ENCODE measurements at regions not wholly inside any gene's neighbourhood (a gene's known extent, or its start where the extent isn't known, plus 50 kb on each side); places are given as distances from the start of the nearest gene placed in this dataset.
A peak's percentile ranks its signal among the peaks of the same experiment; 100 is the strongest.

GRCh38 chr12:127041985-127042625 lies 1224.9 kb upstream of the TMEM132C start (continued):
- TF ChIP-seq CBX5 (IDR thresholded peaks at IDR 0.05; ENCODE audit: low read depth) (0 out of 2 replicates have a peak, but pooled peaks have one; percentile 40), ETV6 (conservative IDR thresholded peaks at IDR 0.05 in 1 of 2, IDR thresholded peaks at IDR 0.05 in 1 of 2; ENCODE audit: borderline replicate concordance in 1 of 2, low read depth in 1 of 2) (peak in 1 of 2 experiments; percentile 86; a peak in 2 of 4 replicates), RELB (IDR thresholded peaks at IDR 0.05; ENCODE audit: low read depth) (peak; percentile 88), EED (IDR thresholded peaks at IDR 0.05; ENCODE audit: low read depth) (peak; percentile 86), NBN (IDR thresholded peaks at IDR 0.05) (peak; percentile 24; the same call in 1 of the 2 replicates), POLR2AphosphoS2 (IDR thresholded peaks at IDR 0.05; ENCODE audit: low read depth, low read length) (no peak), SKIL (IDR thresholded peaks at IDR 0.05; ENCODE audit: low read depth, poor library complexity, severe bottlenecking) (peak; percentile 73), HDAC2 (IDR thresholded peaks at IDR 0.05) (no peak), BHLHE40 (IDR thresholded peaks at IDR 0.05; ENCODE audit: borderline replicate concordance in 1 of 2, low read depth in 2 of 2, low read length in 1 of 2) (peak; percentile 37 to 60; a peak in 3 of 4 replicates), RUNX3 (IDR thresholded peaks at IDR 0.05; ENCODE audit: low read length) (peak; percentile 77), NR2F1 (conservative IDR thresholded peaks at IDR 0.05) (peak; percentile 34; the same call in 1 of the 2 replicates), SMARCA5 (IDR thresholded peaks at IDR 0.05) (no peak), NFIC (IDR thresholded peaks at IDR 0.05; ENCODE audit: low read depth, low read length) (peak; percentile 98), SRF (IDR thresholded peaks at IDR 0.05; ENCODE audit: low read depth in 2 of 2, low read length in 2 of 2) (0 out of 4 replicates have a peak, but pooled peaks of 1 of the 2 experiments have one; percentile 20), PAX5 (IDR thresholded peaks at IDR 0.05; ENCODE audit: borderline replicate concordance, low read depth, low read length) (peak; percentile 84), LARP7 (IDR thresholded peaks at IDR 0.05) (no peak), SP1 (IDR thresholded peaks at IDR 0.05; ENCODE audit: low read depth, low read length) (peak; percentile 50), MEF2B (IDR thresholded peaks at IDR 0.05; ENCODE audit: partially characterized antibody, poor library complexity, severe bottlenecking) (peak; percentile 98)
- TF ChIP-seq, protein P1, sequence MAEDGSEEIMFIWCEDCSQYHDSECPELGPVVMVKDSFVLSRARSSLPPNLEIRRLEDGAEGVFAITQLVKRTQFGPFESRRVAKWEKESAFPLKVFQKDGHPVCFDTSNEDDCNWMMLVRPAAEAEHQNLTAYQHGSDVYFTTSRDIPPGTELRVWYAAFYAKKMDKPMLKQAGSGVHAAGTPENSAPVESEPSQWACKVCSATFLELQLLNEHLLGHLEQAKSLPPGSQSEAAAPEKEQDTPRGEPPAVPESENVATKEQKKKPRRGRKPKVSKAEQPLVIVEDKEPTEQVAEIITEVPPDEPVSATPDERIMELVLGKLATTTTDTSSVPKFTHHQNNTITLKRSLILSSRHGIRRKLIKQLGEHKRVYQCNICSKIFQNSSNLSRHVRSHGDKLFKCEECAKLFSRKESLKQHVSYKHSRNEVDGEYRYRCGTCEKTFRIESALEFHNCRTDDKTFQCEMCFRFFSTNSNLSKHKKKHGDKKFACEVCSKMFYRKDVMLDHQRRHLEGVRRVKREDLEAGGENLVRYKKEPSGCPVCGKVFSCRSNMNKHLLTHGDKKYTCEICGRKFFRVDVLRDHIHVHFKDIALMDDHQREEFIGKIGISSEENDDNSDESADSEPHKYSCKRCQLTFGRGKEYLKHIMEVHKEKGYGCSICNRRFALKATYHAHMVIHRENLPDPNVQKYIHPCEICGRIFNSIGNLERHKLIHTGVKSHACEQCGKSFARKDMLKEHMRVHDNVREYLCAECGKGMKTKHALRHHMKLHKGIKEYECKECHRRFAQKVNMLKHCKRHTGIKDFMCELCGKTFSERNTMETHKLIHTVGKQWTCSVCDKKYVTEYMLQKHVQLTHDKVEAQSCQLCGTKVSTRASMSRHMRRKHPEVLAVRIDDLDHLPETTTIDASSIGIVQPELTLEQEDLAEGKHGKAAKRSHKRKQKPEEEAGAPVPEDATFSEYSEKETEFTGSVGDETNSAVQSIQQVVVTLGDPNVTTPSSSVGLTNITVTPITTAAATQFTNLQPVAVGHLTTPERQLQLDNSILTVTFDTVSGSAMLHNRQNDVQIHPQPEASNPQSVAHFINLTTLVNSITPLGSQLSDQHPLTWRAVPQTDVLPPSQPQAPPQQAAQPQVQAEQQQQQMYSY (CRISPR knock-in tag; IDR thresholded peaks at IDR 0.05) = no peak
- TF ChIP-seq, protein P2, sequence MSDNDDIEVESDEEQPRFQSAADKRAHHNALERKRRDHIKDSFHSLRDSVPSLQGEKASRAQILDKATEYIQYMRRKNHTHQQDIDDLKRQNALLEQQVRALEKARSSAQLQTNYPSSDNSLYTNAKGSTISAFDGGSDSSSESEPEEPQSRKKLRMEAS (IDR thresholded peaks at IDR 0.05; ENCODE audit: low read depth, low read length) = no peak
